ENCODE measurements at regions not wholly inside any gene's neighbourhood (a gene's known extent, or its start where the extent isn't known, plus 50 kb on each side); places are given as distances from the start of the nearest gene placed in this dataset.

DNA sequence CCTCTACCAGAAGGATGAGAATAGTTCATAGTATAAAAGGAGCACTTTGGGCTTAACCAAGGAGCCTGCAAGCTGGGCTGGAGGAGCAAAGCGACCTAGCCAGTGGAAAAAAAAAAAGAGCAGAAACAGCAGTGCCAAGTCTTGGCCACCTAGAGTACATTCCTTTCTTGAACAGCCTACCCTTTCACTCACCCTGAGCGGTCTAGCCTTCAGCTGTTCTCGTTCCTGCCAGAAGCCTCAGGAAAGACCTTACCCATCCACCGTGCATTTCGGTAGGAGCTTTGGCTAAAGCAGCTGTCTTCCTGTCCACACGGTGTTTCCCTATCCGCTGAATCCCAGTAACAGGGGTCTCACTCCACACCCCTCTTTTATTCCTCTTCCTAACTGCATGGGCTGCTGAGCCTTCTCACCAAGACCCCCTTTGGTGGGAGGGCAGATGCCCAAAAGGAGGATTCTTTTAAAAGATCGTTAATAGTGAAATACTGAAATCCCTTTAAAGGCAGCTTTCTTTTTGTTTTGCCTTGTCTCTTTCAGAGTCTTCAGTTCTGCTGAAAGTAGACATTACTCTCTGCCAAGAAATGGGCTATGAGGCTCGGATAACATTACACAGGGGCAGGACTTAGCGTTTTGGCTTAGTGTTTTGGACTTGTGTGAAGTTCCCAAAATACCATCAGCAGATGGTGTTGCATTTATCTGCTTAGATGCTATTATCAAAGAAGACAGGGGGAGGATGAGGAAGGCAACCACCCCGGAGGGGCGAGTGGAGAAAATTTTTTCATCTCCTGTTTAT lies 88.5 kb upstream of the METAP2 start:
- TF ChIP-seq MAX (IDR thresholded peaks at IDR 0.05; ENCODE audit: low read depth) (no peak), SMC3 (IDR thresholded peaks at IDR 0.05; ENCODE audit: low read depth, low read length) (no peak), CTCF (IDR thresholded peaks at IDR 0.05) (no peak), POLR2AphosphoS5 (IDR thresholded peaks at IDR 0.05; ENCODE audit: low read depth, low read length) (no peak)

Data from SK-N-SH (cell line).